ENCODE measurements at regions not wholly inside any gene's neighbourhood (a gene's known extent, or its start where the extent isn't known, plus 50 kb on each side); places are given as distances from the start of the nearest gene placed in this dataset.
"Not testable (repeated sequence)": the region's sequence is repeated elsewhere in the genome, so short reads cannot be mapped to it uniquely, and the experiment has no call there.

- Histone ChIP-seq H3K27me3 (replicated peaks) (no peaks in the 10 kb centered on the region), H3K27ac (no peak overlapping the region), H3K9me3 (replicated peaks) (no peaks in the 10 kb centered on the region), H3K4me1 (replicated peaks) (no peaks in the 10 kb centered on the region), H3K4me3 (no peak overlapping the region), H3K36me3 (no peaks in the 10 kb centered on the region)
- DNase-seq (ENCODE audit: low read depth in 1 of 2, low spot score in 2 of 2): no peak
These were observed 139.1 kb upstream of the MRPS22 start for GRCh38 chr3:139204728-139205127.

- Histone ChIP-seq H3K4me1 (replicated peaks) (no peaks in the 10 kb centered on the region), H3K4me3 (no peak overlapping the region), H3K36me3 (no peaks in the 10 kb centered on the region), H3K9me3 (replicated peaks) (no peaks in the 10 kb centered on the region), H3K27me3 (replicated peaks) (no peaks in the 10 kb centered on the region), H3K27ac (no peak overlapping the region)
- no peak for DNase-seq (ENCODE audit: low read depth in 1 of 2, low spot score in 2 of 2)
These were observed 129.9 kb upstream of the MRPS22 start for GRCh38 chr3:139213936-139214335.

GRCh38 chr3:139216958-139217357, 126.9 kb upstream of the MRPS22 start:
- Histone ChIP-seq H3K27ac (no peak overlapping the region), H3K4me1 (replicated peaks) (no peaks in the 10 kb centered on the region), H3K36me3 (no peaks in the 10 kb centered on the region), H3K4me3 (no peak overlapping the region), H3K9me3 (replicated peaks) (no peaks in the 10 kb centered on the region), H3K27me3 (replicated peaks) (no peaks in the 10 kb centered on the region)
- no peak for DNase-seq (ENCODE audit: low read depth in 1 of 2, low spot score in 2 of 2)

GRCh38 chr3:139217633-139218032, 126.2 kb upstream of the MRPS22 start:
- Histone ChIP-seq H3K4me3 (no peak overlapping the region), H3K36me3 (no peaks in the 10 kb centered on the region), H3K4me1 (replicated peaks) (no peaks in the 10 kb centered on the region), H3K27ac (no peak overlapping the region), H3K27me3 (replicated peaks) (no peaks in the 10 kb centered on the region), H3K9me3 (replicated peaks) (no peaks in the 10 kb centered on the region)
- DNase-seq (ENCODE audit: low read depth in 1 of 2, low spot score in 2 of 2): no peak

GRCh38 chr3:139218046-139218445, 125.8 kb upstream of the MRPS22 start:
- H3K4me3 ChIP-seq: no peak overlapping the region
- no peaks in the 10 kb centered on the region for H3K27me3 ChIP-seq (replicated peaks)
- H3K27ac ChIP-seq: no peak overlapping the region
- no peaks in the 10 kb centered on the region for H3K9me3 ChIP-seq (replicated peaks)
- no peaks in the 10 kb centered on the region for H3K4me1 ChIP-seq (replicated peaks)
- H3K36me3 ChIP-seq: no peaks in the 10 kb centered on the region
- no peak for DNase-seq (ENCODE audit: low read depth in 1 of 2, low spot score in 2 of 2)

GRCh38 chr3:139219463-139219862, 124.4 kb upstream of the MRPS22 start:
- H3K4me1 ChIP-seq (replicated peaks): no peaks in the 10 kb centered on the region
- no peaks in the 10 kb centered on the region for H3K9me3 ChIP-seq (replicated peaks)
- DNase-seq (ENCODE audit: low read depth in 1 of 2, low spot score in 2 of 2): no peak
- no peak overlapping the region for H3K27ac ChIP-seq
- H3K27me3 ChIP-seq (replicated peaks): no peaks in the 10 kb centered on the region
- no peaks in the 10 kb centered on the region for H3K36me3 ChIP-seq
- no peak overlapping the region for H3K4me3 ChIP-seq

GRCh38 chr3:139222100-139222657, 121.6 kb upstream of the MRPS22 start:
- H3K4me1 ChIP-seq (replicated peaks): no peaks in the 10 kb centered on the region
- no peaks in the 10 kb centered on the region for H3K9me3 ChIP-seq (replicated peaks)
- no peaks in the 10 kb centered on the region for H3K27me3 ChIP-seq (replicated peaks)
- H3K36me3 ChIP-seq: no peaks in the 10 kb centered on the region
- H3K27ac ChIP-seq: no peak overlapping the region
- H3K4me3 ChIP-seq: no peak overlapping the region
- DNase-seq (ENCODE audit: low read depth in 1 of 2, low spot score in 2 of 2): no peak

GRCh38 chr3:139225548-139225947, 118.3 kb upstream of the MRPS22 start:
- no peaks in the 10 kb centered on the region for H3K36me3 ChIP-seq
- H3K27ac ChIP-seq: no peak overlapping the region
- H3K4me3 ChIP-seq: no peak overlapping the region
- H3K4me1 ChIP-seq (replicated peaks): no peaks in the 10 kb centered on the region
- no peaks in the 10 kb centered on the region for H3K27me3 ChIP-seq (replicated peaks)
- DNase-seq (ENCODE audit: low read depth in 1 of 2, low spot score in 2 of 2): no peak
- no peaks in the 10 kb centered on the region for H3K9me3 ChIP-seq (replicated peaks)

GRCh38 chr3:139226731-139227130, 117.1 kb upstream of the MRPS22 start:
- no peaks in the 10 kb centered on the region for H3K9me3 ChIP-seq (replicated peaks)
- no peaks in the 10 kb centered on the region for H3K27me3 ChIP-seq (replicated peaks)
- H3K4me3 ChIP-seq: no peak overlapping the region
- H3K36me3 ChIP-seq: no peaks in the 10 kb centered on the region
- H3K27ac ChIP-seq: no peak overlapping the region
- H3K4me1 ChIP-seq (replicated peaks): no peaks in the 10 kb centered on the region
- DNase-seq (ENCODE audit: low read depth in 1 of 2, low spot score in 2 of 2): no peak

- no peaks in the 10 kb centered on the region for H3K36me3 ChIP-seq
- no peaks in the 10 kb centered on the region for H3K4me1 ChIP-seq (replicated peaks)
- H3K27ac ChIP-seq: no peak overlapping the region
- DNase-seq (ENCODE audit: low read depth in 1 of 2, low spot score in 2 of 2): no peak
- no peaks in the 10 kb centered on the region for H3K9me3 ChIP-seq (replicated peaks)
- H3K27me3 ChIP-seq (replicated peaks): no peaks in the 10 kb centered on the region
- H3K4me3 ChIP-seq: no peak overlapping the region
These were observed 116.7 kb upstream of the MRPS22 start for GRCh38 chr3:139227165-139227564.

- Histone ChIP-seq H3K9me3 (replicated peaks) (no peaks in the 10 kb centered on the region), H3K4me3 (no peak overlapping the region), H3K27ac (no peak overlapping the region), H3K36me3 (no peaks in the 10 kb centered on the region), H3K27me3 (replicated peaks) (no peaks in the 10 kb centered on the region), H3K4me1 (replicated peaks) (no peaks in the 10 kb centered on the region)
- DNase-seq (ENCODE audit: low read depth in 1 of 2, low spot score in 2 of 2): no peak
These were observed 116.0 kb upstream of the MRPS22 start for GRCh38 chr3:139227827-139228226.

- Histone ChIP-seq H3K36me3 (no peaks in the 10 kb centered on the region), H3K4me1 (replicated peaks) (no peaks in the 10 kb centered on the region), H3K27ac (no peak overlapping the region), H3K4me3 (no peak overlapping the region), H3K27me3 (replicated peaks) (no peaks in the 10 kb centered on the region), H3K9me3 (replicated peaks) (no peaks in the 10 kb centered on the region)
- DNase-seq (ENCODE audit: low read depth in 1 of 2, low spot score in 2 of 2): no peak
These were observed 113.4 kb upstream of the MRPS22 start for GRCh38 chr3:139230391-139230790.

- Histone ChIP-seq H3K9me3 (replicated peaks) (no peaks in the 10 kb centered on the region), H3K27me3 (replicated peaks) (no peaks in the 10 kb centered on the region), H3K4me1 (replicated peaks) (no peaks in the 10 kb centered on the region), H3K27ac (no peak overlapping the region), H3K4me3 (no peak overlapping the region), H3K36me3 (no peaks in the 10 kb centered on the region)
- no peak for DNase-seq (ENCODE audit: low read depth in 1 of 2, low spot score in 2 of 2)
These were observed 112.1 kb upstream of the MRPS22 start for GRCh38 chr3:139231555-139232281.

- not testable (repeated sequence) for H3K4me1 ChIP-seq (replicated peaks); H3K27ac ChIP-seq; H3K36me3 ChIP-seq; H3K27me3 ChIP-seq (replicated peaks); H3K4me3 ChIP-seq; H3K9me3 ChIP-seq (replicated peaks); DNase-seq (ENCODE audit: low read depth in 1 of 2, low spot score in 2 of 2)
These were observed 111.5 kb upstream of the MRPS22 start for GRCh38 chr3:139232341-139232740.

- no peaks in the 10 kb centered on the region for H3K4me1 ChIP-seq (replicated peaks)
- H3K27me3 ChIP-seq (replicated peaks): no peaks in the 10 kb centered on the region
- H3K27ac ChIP-seq: no peak overlapping the region
- no peaks in the 10 kb centered on the region for H3K36me3 ChIP-seq
- H3K9me3 ChIP-seq (replicated peaks): no peaks in the 10 kb centered on the region
- no peak for DNase-seq (ENCODE audit: low read depth in 1 of 2, low spot score in 2 of 2)
- no peak overlapping the region for H3K4me3 ChIP-seq
These were observed 109.3 kb upstream of the MRPS22 start for GRCh38 chr3:139234491-139234890.

Measured in SJSA1 (cell line).